GM21447 (cell line): ENCODE measurements at regions not wholly inside any gene's neighbourhood (a gene's known extent, or its start where the extent isn't known, plus 50 kb on each side); places are given as distances from the start of the nearest gene placed in this dataset.

Experiments
- ATAC-seq: cut with Tn5 transposase; IDR thresholded peaks from one replicate; pipeline ENCODE4 v1.9.1; 2021; ENCODE audit not compliant: unreplicated experiment

DNA sequence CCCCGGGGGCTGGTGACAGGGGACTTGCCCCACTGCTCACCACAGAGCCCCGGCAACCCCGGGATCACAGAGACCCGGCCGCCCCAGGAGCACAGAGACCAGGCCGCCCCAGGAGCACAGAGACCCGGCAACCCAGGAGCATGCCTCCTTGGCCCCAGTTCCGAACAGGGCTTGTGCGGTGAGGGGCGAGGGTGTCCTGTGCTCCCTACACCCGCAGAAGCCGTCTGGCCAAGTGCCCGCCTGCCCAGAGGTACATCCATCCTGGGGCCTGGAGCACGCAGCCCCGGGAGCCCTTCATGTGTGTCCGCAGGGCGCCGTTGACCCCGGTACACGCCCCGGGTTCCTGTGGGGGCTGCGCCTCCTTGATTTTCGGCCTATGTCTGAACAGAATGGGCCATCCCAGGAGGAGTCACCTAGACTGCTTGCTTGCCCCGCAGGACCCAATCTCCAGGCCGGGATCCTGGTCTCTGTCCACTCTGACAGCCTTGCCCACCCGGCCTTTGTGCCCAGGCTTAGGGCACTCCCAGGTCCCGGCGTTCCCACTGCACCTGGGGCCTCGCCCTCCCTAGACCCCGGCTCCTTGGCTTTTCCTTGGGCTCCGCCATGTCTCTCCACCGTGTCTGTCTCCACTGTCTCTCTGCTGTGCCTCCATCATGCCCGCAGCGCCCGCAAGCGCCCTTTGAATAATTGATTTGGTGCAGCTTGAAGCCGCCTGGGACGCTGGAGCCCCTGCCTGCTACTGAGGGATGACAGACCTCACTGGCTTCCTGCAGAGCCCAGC, 219.8 kb downstream of the ERMARD start:
- no peak for ATAC-seq

DNA sequence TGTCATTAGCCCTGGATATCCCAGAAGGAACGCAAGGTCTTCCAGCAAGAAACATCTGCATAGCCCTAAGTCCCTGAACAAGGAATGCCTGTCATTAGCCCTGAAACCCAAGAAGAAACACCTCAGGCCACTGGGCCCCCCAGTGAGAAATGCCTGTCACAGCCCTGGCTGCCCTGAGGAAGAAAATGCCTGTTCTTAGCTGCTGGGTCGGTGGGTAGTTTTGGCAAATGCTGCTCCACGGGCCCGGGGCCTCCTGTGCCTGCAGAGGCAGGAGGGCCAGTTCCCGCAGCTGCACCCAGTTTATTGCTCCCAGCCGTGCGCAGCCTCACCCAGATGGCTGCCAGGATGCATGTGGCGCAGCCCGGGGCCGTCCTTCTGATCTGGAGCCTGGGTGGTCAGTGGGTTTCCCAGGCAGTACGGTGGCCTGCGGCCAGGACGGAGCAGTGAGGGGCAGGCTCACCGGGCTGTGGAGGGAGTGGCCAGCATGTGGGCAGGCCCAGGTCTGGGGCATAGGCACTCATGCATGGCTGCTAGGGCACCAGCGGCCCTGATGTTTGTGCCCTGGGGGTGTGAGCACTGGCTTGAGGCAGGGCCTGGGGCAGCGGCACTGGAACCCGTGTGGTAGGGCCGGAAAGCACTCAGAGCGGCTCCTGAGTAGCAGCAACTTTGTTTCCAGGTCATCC, 219.0 kb downstream of the ERMARD start:
- no peak for ATAC-seq

- no peak for ATAC-seq
These were observed 218.1 kb downstream of the ERMARD start for GRCh38 chr6:169969372-169970099.

- no peak for ATAC-seq
These were observed 217.3 kb downstream of the ERMARD start for GRCh38 chr6:169968541-169969270.

GRCh38 chr6:169967687-169968086, 216.3 kb downstream of the ERMARD start:
- ATAC-seq: no peak

GRCh38 chr6:169966312-169967181, 215.1 kb downstream of the ERMARD start:
- no peak for ATAC-seq

DNA sequence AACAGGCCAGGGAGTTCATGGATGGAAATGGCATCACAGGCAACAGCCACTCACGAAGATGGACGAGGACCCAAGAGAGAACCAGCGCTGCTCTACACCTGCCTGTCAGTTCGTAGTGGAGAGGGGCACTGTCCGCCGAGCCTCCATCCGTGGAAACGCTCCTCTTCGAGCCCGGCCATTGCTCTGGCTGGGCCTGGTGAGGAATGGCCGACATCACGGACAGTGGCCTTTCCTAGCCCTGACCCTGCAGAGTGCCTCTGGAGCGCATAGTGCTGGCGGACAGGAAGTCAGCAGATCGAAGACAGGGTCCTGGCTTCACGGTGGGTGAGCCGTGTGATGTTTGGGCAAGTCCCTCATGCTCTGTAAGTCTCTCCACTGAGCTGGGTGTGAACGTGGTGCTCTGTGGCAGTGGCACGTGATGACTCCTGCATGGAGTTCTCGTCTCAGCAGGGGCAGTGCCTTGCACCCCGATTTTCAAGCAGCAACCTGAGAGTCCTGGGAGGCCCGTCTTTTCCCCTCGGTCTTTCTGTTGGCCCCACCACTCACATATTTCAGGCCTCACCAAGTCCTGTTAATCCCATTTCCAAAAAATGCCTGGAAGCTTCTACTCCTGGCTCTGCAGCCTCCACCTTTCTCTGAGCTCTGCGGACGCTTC, 214.4 kb downstream of the ERMARD start:
- ATAC-seq: no peak

GRCh38 chr6:169965239-169965638, 213.8 kb downstream of the ERMARD start:
- no peak for ATAC-seq

DNA sequence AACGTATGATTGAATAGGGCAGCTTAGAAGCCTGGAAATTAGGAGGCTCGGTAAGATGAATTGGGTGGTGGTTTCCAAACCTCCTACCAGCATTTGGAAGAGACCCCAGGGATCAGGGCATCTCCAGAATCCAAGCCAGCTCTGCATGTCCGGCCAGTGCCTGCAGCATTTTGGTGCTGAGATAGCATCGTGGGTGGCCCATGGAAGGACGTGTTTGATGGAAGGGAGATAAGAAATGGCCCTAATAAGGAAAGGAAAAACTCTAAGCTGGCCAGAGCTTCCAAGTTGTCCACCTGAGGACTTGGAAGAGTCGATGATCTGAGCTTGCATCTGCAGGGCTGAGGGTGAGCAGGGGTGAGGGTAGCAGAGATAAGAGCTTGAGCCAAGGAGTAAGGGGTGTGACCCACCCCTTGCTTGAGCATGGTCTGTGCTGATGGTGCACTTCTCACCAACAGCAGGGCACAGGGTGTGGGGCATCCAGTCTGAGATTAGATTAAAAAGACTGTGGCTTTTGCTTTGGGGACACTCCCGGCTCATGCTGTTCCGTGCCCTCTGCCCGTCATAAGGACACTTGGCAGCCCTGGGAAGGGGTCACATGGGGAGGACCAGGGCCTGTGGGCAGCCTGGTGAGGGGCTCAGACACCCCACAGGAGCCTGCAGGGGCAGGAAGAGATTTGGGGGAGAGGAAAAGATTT, 213.2 kb downstream of the ERMARD start:
- ATAC-seq: no peak

DNA sequence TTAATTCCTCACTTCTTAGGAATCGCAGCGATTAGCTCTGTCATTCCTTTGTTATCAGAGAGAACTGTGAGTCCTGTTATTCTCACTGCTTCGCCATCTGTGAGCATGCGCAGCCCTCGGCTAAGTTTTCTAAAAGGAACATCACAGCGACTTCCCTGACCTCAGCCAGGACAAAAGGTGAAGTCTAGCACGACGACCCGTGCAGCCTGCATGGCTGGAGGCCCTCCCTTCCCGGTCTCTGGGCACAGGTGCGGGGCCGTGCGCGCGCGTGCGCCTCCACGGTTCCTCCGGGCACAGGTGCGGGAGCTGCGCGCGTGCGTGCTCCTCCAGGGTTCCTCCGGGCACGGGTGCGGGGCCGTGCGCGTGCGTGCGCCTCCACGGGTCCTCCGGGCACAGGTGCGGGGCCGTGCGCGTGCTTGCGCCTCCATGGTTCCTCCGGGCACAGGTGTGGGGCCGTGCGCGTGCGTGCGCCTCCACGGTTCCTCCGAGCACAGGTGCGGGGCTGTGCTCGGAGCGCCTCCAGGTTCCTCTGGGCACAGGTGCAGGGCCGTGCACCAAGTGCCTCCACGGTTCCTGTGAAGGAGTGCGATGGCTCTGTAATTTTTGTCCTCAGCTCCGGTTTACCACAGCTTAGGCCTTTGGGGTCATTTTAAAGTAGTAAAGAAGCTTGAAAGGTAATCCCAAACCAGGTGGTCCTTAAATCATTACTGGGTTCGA, 212.3 kb downstream of the ERMARD start:
- ATAC-seq: no peak

GRCh38 chr6:169962604-169963469, 211.4 kb downstream of the ERMARD start:
- ATAC-seq: no peak

GRCh38 chr6:169961772-169962561, 210.5 kb downstream of the ERMARD start:
- no peak for ATAC-seq

- ATAC-seq: no peak
These were observed 209.6 kb downstream of the ERMARD start for GRCh38 chr6:169960886-169961611.

- no peak for ATAC-seq
These were observed 209.1 kb downstream of the ERMARD start for GRCh38 chr6:169960521-169960885.

DNA sequence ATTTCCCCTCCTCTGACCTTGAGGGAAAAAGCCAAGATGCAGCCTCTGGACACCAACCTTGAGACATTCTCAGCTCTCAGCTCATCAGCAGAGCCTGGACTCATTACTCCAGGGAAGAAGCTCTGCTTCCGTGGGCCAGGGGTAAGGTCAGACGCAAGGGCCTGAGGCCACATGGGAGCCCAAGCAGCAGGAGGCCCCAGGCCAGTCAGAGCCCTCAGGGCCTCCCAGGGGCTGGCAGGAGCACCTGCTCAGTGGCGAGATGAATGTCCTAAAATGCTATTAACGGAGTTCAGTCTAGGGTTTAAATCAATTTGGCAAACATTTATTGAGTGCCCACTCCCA, 208.6 kb downstream of the ERMARD start:
- ATAC-seq: no peak
